HCT116 (cell line): ENCODE measurements at regions not wholly inside any gene's neighbourhood (a gene's known extent, or its start where the extent isn't known, plus 50 kb on each side); places are given as distances from the start of the nearest gene placed in this dataset.

Experiments
- ATAC-seq: fragments of 200-7000 bp; cut with Tn5 transposase; 2 replicates; pipeline ENCODE4 v1.9.1; 2020; ENCODE audit warnings: mild to moderate bottlenecking, moderate library complexity
- BruUV-seq: library from RNA; stranded (reverse); fragments of 400-500 nt; replicated peaks from 2 replicates; lab custom pipeline; 2021; lab: Mats Ljungman, UMichigan
- CTCF ChIA-PET: fragments of 300-600 bp; sonication (Branson Sonifier 250); formaldehyde crosslinking; loops from one replicate; lab custom pipeline; 2021; ENCODE audit warnings: antibody characterized with exemption; lab: Charles Lee
- POLR2A ChIA-PET: fragments of 300-600, 350-600 bp; sonication (Branson Sonifier 250); formaldehyde crosslinking; loops from one replicate; lab custom pipeline; 2021; ENCODE audit warnings: antibody characterized with exemption; lab: Charles Lee
- RAD21 ChIA-PET, 2 experiments: fragments of 300-600 bp; sonication (Branson Sonifier 250); formaldehyde crosslinking; loops; one replicate each; lab custom pipeline; 2023; ENCODE audit warnings: low total read pairs in 2 of 2; ENCODE audit not compliant: uncharacterized antibody in 2 of 2, unreplicated experiment in 2 of 2, low non-redundant PET in 1 of 2; lab: Charles Lee
- DNase-seq: peaks from one replicate; pipeline ENCODE4 v3.0.0-alpha.2; 2010; ENCODE audit warnings: low read depth, low spot score
- H2AFZ ChIP-seq: fragments of 200-600 bp; shearing (Covaris generic), sonication (generic); 2 replicates; pipeline ENCODE4 v1.6.1; 2017; ENCODE audit warnings: low read depth, mixed run types, mixed read lengths, antibody characterized with exemption, low read length; ENCODE audit not compliant: poor library complexity, severe bottlenecking
- H3K27ac ChIP-seq: 2 replicates; pipeline ENCODE4 v1.5.1; 2012; ENCODE audit warnings: low read depth, low read length
- H3K27me3 ChIP-seq: fragments of 200-600 bp; sonication (generic); 2 replicates; pipeline ENCODE4 v1.6.1; 2016; ENCODE audit warnings: mixed run types, low read length, mixed read lengths; ENCODE audit not compliant: insufficient read depth
- H3K36me3 ChIP-seq, 2 experiments: fragments of 200-500 bp in 1 of 2; fragments of 200-600 bp in 1 of 2; sonication (Bioruptor generic) in 1 of 2; sonication (generic) in 1 of 2; 2 replicates each; pipeline versions ENCODE4 v1.5.1 to v1.6.1; 2014 to 2016; ENCODE audit warnings: low read length in 2 of 2, inconsistent platforms in 1 of 2, mixed read lengths in 1 of 2, mixed run types in 1 of 2; ENCODE audit not compliant: insufficient read depth in 2 of 2, control insufficient read depth in 1 of 2
- H3K4me1 ChIP-seq, 2 experiments: fragments of 200-600 bp in 1 of 2; sonication (generic) in 1 of 2; 2 replicates each; pipeline versions ENCODE4 v1.5.1 to v1.6.1; 2012 to 2017; ENCODE audit warnings: low read length in 2 of 2, inconsistent platforms in 1 of 2, mild to moderate bottlenecking in 1 of 2, mixed read lengths in 1 of 2, mixed run types in 1 of 2, moderate library complexity in 1 of 2; ENCODE audit not compliant: insufficient read depth in 2 of 2, control insufficient read depth in 1 of 2
- H3K4me2 ChIP-seq: fragments of 200-600 bp; sonication (generic); 2 replicates; pipeline ENCODE4 v1.6.1; 2017; ENCODE audit warnings: mixed run types, low read length, mixed read lengths
- H3K4me3 ChIP-seq, 2 experiments: fragments of 200-600 bp in 1 of 2; sonication (generic) in 1 of 2; replicated peaks in 1 of 2; 2 replicates each; pipeline ENCODE4 v1.5.1; 2011 to 2016; ENCODE audit warnings: low read length in 2 of 2, control low read depth in 1 of 2, low read depth in 1 of 2, mild to moderate bottlenecking in 1 of 2, mixed read lengths in 1 of 2, mixed run types in 1 of 2
- H3K79me2 ChIP-seq: fragments of 200-600 bp; sonication (generic); 2 replicates; pipeline ENCODE4 v1.6.1; 2017; ENCODE audit warnings: mild to moderate bottlenecking, mixed run types, low read length, moderate library complexity, mixed read lengths; ENCODE audit not compliant: insufficient read depth
- H3K9ac ChIP-seq: fragments of 200-600 bp; sonication (generic); 2 replicates; pipeline ENCODE4 v1.6.1; 2016; ENCODE audit warnings: low read length, mixed read lengths
- H3K9me2 ChIP-seq: fragments of 200-600 bp; sonication (generic), shearing (Covaris generic); 2 replicates; pipeline ENCODE4 v1.6.1; 2017; ENCODE audit warnings: mixed run types, mild to moderate bottlenecking, moderate library complexity; ENCODE audit not compliant: insufficient read depth
- H3K9me3 ChIP-seq, 2 experiments: fragments of 200-500 bp in 1 of 2; fragments of 200-600 bp in 1 of 2; sonication (Bioruptor generic) in 1 of 2; sonication (generic) in 1 of 2; 2 replicates each; pipeline ENCODE4 v1.6.1; 2014 to 2017; ENCODE audit warnings: low read length in 2 of 2, mixed read lengths in 2 of 2, inconsistent platforms in 1 of 2, low read depth in 1 of 2, mild to moderate bottlenecking in 1 of 2, mixed run types in 1 of 2, moderate library complexity in 1 of 2; ENCODE audit not compliant: control insufficient read depth in 1 of 2, insufficient read depth in 1 of 2
- H4K20me1 ChIP-seq: fragments of 200-600 bp; sonication (generic), shearing (Covaris generic); 2 replicates; pipeline ENCODE4 v1.6.1; 2017; ENCODE audit warnings: mixed run types, mild to moderate bottlenecking, moderate library complexity; ENCODE audit not compliant: insufficient read depth
- EZH2 ChIP-seq: fragments of 200-600 bp; sonication (generic); IDR thresholded peaks from 2 replicates; pipeline ENCODE4 v1.6.1; 2017; ENCODE audit warnings: antibody characterized with exemption, mixed run types
- EZH2phosphoT487 ChIP-seq: fragments of 200-600 bp; IDR thresholded peaks from 2 replicates; pipeline ENCODE4 v1.6.1; 2018; ENCODE audit warnings: antibody characterized with exemption, borderline replicate concordance
- FOSL1 ChIP-seq: IDR thresholded peaks from 2 replicates; pipeline ENCODE4 v1.6.1; 2012; ENCODE audit warnings: low read depth
- JUND ChIP-seq: IDR thresholded peaks from 2 replicates; pipeline ENCODE4 v1.6.1; 2012
- SIN3A ChIP-seq: IDR thresholded peaks from 2 replicates; pipeline ENCODE4 v1.6.1; 2012; ENCODE audit warnings: low read depth
- SRF ChIP-seq: IDR thresholded peaks from 2 replicates; pipeline ENCODE4 v1.6.1; 2012; ENCODE audit warnings: low read depth
- ZFX ChIP-seq: fragments of 450-650 bp; IDR thresholded peaks from 2 replicates; pipeline ENCODE4 v1.6.1; 2017
- ZNF274 ChIP-seq: fragments of 200-500 bp; sonication (Bioruptor generic); IDR thresholded peaks from 2 replicates; pipeline ENCODE4 v1.6.1; 2014; ENCODE audit warnings: mild to moderate bottlenecking, low read depth, low read length, inconsistent platforms
- intact Hi-C: fragments of 100-400 bp; cut with micrococcal nuclease; formaldehyde crosslinking; loops from 2 replicates; pipeline ENCODE4 v1.10.0; 2022
- TF ChIP-seq, protein P1 (sequence below): IDR thresholded peaks from 2 replicates; pipeline ENCODE4 v1.6.1; 2012

DNA sequence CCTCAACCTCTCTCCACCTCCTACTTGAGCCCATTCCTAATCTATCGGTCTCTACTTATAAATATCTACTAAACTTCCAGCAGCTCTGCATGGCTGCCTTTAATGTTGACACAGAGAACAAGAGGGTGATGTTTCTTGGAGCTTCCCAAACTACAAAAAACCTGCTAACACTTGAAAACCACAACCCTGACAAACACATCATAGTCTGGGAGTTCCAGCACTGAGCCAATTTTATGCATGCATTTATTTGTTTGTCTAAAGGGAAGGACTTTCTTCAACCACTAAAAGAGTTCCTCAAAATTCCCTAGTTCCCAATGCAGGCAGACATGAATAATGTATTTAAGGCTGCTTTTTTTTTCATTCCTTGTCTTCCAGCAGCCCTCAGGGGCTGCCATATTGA is 331.8 kb upstream of the XYLT1 start:
- intact Hi-C loops, result no loop called here
- no peak for DNase-seq
- Histone ChIP-seq H3K79me2 (no peaks in the 10 kb centered on the region), H4K20me1 (no peaks in the 10 kb centered on the region), H3K4me1 (no peaks in the 10 kb centered on the region), H3K9ac (no peak overlapping the region), H3K27me3 (peaks cover 20% of the 10 kb centered on the region; the same call in 1 of the 2 replicates), H3K4me2 (no peak overlapping the region), H3K9me2 (no peaks in the 10 kb centered on the region), H3K27ac (no peak overlapping the region), H2AFZ (no peak overlapping the region), H3K4me3 (no peak overlapping the region), H3K9me3 (no peaks in the 10 kb centered on the region), H3K36me3 (no peaks in the 10 kb centered on the region)
- RAD21 ChIA-PET, result no interaction called here
- no TSS peak for BruUV-seq
- ATAC-seq, result no peak
- TF ChIP-seq, protein P1, sequence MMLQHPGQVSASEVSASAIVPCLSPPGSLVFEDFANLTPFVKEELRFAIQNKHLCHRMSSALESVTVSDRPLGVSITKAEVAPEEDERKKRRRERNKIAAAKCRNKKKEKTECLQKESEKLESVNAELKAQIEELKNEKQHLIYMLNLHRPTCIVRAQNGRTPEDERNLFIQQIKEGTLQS, result no peak
- TF ChIP-seq JUND (no peak), EZH2 (no peak), SIN3A (no peak), ZNF274 (no peak), SRF (no peak), ZFX (no peak), FOSL1 (no peak)
- TF ChIP-seq, all 23 proteins: peak for 0
- ChIA-PET CTCF (no interaction called here), POLR2A (no interaction called here)

DNA sequence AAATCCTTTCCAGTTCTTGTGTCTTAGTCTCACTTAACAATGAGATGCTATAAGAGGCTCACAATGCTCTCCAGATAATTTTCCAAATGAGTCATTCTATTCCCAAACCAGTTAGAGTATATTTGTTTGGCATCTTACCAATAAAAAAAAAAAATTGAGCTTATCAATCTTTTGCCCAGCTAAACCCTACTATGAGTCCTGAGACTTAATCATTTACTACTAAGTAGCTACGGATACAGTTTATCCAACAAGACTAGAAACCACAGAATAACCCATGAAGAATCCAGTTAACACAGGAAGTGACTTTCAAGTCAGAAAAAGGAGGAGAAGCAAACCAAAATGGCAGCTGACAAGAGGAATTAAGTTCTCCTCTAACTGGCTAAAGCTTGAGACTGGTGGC is 330.3 kb upstream of the XYLT1 start:
- no peaks in the 10 kb centered on the region for H3K9me2 ChIP-seq

More for the DNA sequence above, 330.3 kb upstream of the XYLT1 start:
- H3K4me2 ChIP-seq, result no peak overlapping the region
- no peaks in the 10 kb centered on the region for H3K4me1 ChIP-seq
- RAD21 ChIA-PET, result no interaction called here
- intact Hi-C loops, result no loop called here
- CTCF ChIA-PET, result no interaction called here
- H3K27ac ChIP-seq, result no peak overlapping the region
- no peak overlapping the region for H2AFZ ChIP-seq
- no peak for DNase-seq
- H3K9ac ChIP-seq, result no peak overlapping the region
- ATAC-seq, result no peak
- H3K79me2 ChIP-seq, result no peaks in the 10 kb centered on the region
- H3K9me3 ChIP-seq, result no peaks in the 10 kb centered on the region
- no peak overlapping the region for H3K4me3 ChIP-seq
- no peaks in the 10 kb centered on the region for H4K20me1 ChIP-seq
- no peaks in the 10 kb centered on the region for H3K36me3 ChIP-seq
- POLR2A ChIA-PET, result no interaction called here
- H3K27me3 ChIP-seq, result 0 out of 2 replicates have a peak, but pooled peaks cover 10% of the 10 kb centered on the region
- TF ChIP-seq ZFX, result no peak
- no peak for TF ChIP-seq EZH2phosphoT487
- BruUV-seq, result no TSS peak
